Fibroblast of skin of right quadriceps (primary cell): ENCODE measurements at regions not wholly inside any gene's neighbourhood (a gene's known extent, or its start where the extent isn't known, plus 50 kb on each side); places are given as distances from the start of the nearest gene placed in this dataset.

ENCODE experiments used
- DNase-seq: peaks from one replicate; pipeline ENCODE4 v3.0.0-alpha.2; 2013

- no peak for DNase-seq
These were observed 190.7 kb upstream of the FBXL4 start for GRCh38 chr6:99138445-99138844.

DNA sequence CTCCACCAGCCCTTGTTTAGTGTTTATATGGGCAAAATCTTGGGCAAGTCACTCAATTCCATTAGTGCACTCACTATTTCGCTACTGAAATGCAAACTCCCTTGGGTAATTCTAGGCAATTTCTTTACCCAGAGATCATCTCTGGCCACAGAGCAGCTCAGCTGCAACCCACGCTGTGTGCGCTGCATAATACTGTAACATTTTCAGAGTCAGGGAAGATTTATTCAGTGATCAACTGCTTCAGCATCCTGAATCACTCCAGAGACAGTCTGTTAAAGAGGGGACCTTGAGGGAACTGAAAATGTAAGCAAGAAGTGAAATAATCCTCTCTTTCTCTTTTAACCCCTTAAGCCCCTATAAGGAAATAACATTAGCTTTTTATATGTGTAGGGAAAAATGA is 189.6 kb upstream of the FBXL4 start:
- no peak for DNase-seq

- no peak for DNase-seq
These were observed 188.7 kb upstream of the FBXL4 start for GRCh38 chr6:99136488-99136887.

DNA sequence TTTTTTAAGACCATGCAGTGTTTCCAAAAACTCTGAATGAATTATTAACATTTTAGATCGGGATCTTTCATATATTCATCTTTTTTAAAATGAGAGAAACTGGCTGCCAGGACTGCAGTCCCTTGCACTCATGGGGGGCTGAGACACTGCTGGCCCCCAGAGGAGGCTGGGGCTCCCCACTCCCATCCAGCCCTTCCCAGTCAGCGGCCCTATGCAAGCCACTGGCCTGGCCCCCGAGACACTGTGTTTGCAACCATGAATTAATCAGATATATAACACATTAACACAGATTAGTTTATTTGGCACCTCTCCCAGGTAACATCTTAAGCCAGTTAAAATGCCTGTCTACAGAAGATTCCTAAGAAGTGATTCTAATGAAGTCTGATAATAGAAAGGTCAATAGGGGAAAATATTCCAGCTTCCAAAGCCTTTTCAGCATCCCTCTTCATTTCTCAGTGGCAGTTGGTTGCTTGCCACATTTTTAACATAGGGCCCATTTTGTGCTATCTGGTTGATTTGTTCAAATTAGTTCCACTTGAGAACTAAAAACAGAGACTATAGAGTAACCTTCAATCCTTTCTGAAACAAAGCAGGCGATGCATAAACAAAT is 184.4 kb upstream of the FBXL4 start:
- no peak for DNase-seq

GRCh38 chr6:99130897-99131873 is 183.4 kb upstream of the FBXL4 start:
- no peak for DNase-seq

GRCh38 chr6:99129835-99130234 is 182.1 kb upstream of the FBXL4 start:
- no peak for DNase-seq

DNA sequence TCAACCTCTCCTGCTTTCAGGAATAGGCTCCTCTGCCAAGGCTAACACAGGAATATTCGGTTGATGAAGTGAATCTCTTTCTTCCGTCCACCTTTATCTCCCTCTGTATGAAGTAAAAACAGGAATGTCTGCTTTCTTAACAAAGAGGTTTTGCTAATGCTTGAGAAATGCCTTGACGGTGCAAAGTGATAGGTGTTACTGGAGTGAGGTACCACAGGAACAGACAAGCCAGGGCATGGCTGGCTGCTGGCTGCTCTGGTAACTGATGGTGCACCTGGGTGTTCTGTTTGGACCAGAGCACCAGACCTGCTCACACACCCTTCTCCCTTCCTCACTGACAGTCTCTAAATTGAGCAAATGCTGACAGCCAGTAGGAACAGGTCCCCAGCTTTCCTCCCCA is 174.0 kb upstream of the FBXL4 start:
- DNase-seq = no peak

DNA sequence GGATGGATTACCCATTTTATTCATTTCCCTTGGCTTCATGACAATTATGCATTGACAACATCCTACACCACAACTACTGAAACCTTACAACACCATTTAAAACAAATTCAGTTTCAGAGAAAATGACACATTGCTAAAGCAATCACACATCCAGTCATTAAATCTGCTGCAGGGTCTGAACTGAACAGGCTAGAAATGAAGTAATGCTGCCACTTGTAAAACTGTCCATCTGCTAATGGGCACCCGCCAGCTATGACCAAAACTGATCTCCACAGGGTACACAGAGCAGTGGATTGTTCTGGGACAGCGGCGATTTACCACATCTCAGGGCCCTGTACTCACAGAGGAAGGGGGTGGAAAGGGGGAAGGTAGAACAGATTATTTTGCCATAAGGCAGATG is 172.9 kb upstream of the FBXL4 start:
- no peak for DNase-seq

DNA sequence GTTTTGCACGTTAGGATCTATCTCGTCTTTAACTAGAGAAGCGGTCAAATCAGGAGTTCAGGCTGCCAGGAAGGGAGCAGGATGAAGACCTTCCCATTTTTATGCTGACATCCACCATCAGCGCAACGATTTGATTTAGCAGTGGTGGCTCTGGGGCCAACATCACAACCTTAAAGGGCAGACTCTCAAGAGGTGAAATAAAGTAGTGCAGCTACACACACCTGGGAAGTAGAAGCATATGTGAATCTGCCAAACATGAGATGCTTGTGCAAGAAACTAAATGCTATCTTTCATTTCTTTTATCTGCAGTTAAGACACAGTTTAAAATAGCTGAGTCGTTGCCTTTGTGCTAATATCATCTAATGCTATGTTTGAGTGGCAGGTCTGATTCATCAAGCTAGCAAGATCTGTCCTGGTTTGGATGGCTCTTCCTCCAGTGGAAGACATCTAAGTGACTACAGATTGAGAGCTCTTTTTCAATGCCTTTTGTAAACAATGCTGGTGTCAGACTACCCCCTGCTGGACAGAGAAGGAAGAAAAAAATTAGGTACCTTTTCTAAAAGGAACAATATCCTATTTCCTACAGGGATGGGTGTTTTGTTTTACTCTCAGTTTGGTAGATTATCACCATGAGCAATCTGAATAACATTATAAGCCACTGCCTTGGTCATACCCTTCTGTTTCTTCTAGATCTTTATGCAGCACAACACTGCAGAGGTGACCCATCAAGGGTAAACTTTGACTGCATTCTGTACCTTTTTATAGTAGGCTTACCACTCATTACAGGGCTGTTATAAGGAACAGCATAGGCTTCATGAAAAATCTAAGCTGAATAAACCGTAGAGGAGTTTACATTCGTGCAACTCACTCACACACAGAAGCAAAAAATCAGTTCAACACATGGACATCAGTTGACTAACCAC is 171.6 kb upstream of the FBXL4 start:
- peak; percentile 44 for DNase-seq

- no peak for DNase-seq
These were observed 167.1 kb upstream of the FBXL4 start for GRCh38 chr6:99114769-99115406.

- DNase-seq = no peak
These were observed 163.8 kb upstream of the FBXL4 start for GRCh38 chr6:99111590-99111989.

DNA sequence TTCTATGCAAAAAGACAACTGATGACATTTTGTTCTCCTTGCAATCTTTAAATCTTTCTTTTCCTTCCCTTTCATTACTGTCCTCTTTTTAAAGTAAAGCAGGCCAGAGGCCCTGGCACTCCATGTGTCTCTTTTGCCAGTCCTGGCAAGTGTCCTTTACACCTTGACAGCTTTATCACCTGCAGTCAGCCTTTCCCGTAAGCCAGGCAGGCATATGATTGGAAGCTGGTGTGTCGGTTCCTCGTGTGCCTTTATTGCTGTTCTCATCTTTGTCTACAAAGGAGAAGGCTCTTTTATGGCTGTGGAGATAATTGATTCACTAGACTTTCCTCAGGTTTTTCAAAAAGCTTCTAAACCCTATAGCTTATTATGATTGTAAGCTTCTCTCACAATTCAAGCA is 162.3 kb upstream of the FBXL4 start:
- no peak for DNase-seq

DNA sequence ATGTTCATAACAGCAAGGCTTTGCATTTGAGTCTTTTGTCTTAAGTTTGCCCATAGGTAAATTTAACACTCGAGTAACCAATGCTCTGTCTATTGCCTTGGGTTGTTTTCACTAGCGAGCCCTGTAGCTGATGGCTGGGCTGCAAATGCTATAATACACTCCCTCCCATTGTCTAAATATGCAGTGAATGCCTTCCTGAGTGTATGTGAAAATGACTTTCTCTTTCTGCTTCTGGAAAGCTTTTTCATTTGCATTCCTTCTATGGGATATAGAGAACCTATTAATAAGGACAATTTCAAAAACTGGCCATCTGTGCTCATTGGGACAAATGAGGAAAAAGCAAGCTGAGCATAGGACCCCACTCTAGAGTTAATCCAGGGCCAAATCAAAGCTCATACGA is 156.5 kb upstream of the FBXL4 start:
- no peak for DNase-seq

GRCh38 chr6:99099243-99099642 is 151.5 kb upstream of the FBXL4 start:
- DNase-seq = no peak

- DNase-seq = no peak
These were observed 148.4 kb upstream of the FBXL4 start for GRCh38 chr6:99096170-99096569.

DNA sequence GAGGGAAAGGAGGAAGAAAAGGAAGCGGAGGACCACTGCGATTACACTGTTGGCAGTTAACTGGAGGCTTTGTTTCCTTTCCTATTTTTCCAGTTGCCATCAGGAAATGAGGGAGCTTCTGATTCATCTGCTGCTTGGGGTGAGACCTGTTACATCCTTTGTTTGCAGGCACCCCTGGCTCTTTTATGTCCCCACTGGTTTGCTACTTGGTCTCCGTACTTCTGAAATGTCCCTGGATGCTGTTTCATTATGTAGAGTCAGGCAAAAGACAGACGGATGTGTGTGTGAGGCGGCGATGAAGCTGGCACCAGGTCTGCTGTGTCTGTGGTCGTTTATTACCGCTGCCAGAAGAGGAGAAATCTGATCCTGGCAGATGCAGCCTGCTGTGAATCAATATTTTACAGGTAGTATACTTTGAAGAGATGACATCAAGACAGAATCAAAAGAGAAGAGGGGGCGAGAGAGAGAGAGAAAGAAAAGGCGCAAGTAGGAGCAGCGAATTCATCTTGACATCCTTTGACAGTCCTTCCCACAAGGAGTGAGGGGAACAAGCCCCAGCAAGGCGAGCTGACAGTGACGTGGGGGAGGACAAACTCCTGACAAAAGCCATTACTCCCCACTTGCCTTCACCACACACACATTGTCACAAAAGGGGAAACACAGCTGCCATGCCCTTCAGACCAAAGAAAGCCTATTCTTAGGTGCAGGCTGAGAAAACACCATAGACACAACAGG is 145.9 kb upstream of the FBXL4 start:
- no peak for DNase-seq

DNA sequence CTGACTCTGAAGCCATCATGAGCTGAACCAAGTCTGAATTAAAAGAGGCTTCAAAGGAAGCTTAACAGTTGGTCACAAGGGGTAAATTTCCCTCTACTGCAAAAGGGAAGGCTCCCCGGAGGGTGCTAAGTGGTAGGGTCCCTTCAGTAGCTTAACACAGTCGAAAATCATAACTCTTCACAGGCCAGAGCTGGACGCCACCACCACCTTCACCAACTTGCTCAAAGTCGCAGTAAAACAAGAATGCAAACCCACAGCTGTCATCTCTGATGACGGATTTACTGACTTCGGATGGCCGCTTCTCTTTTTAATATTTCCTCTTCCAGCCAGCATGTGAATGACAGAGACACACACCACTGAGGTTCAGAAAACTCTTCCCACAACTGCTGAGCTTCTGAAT is 144.7 kb upstream of the FBXL4 start:
- no peak for DNase-seq

GRCh38 chr6:99091985-99092384 is 144.2 kb upstream of the FBXL4 start:
- DNase-seq = no peak

- DNase-seq = no peak
These were observed 132.4 kb upstream of the FBXL4 start for GRCh38 chr6:99080191-99080590.

GRCh38 chr6:99079058-99079457 is 131.3 kb upstream of the FBXL4 start:
- DNase-seq = no peak

GRCh38 chr6:99073223-99073622 is 125.5 kb upstream of the FBXL4 start:
- DNase-seq = no peak

DNA sequence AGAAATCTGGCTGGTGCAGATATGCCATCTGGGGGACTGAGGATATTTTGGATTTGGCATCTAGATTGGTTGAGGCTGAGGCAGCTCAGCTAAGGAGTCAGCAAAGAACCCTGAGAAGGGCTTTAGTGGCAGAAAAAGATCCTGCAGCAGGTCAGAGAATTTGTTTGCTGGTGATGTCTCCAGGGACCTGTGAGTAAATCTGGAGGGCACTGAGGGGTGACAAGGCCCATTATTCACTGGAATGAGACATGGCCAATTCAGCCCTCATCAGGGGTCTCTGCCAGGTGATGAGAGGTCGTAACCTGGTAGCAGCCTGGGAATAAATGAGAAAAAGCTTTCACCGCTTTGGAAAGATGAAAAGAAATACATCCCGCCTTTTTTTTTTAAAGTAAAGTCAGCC is 118.3 kb upstream of the FBXL4 start:
- no peak for DNase-seq
